ENCODE measurements at regions not wholly inside any gene's neighbourhood (a gene's known extent, or its start where the extent isn't known, plus 50 kb on each side); places are given as distances from the start of the nearest gene placed in this dataset.

DNA sequence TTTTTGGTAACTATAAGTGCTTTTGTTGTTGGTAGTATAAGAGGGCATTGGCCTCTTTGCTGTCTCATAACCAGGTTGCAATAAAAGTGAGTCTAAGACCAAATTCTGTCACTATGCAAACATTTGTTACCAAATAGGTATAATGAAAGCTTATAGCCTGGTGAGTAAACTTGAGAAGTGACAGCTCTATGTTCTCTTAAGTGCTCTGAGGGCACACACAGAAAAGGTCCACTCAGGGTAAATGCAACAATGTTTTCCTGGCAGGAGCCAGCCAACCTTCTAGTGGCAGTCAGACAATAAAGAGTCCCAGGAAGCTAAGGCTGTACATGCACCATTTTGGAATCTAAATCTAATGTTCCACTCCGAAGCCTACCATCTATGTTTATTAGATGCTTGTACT, 262.1 kb upstream of the TGFBR2 start:
- TF ChIP-seq POLR2A (IDR thresholded peaks at IDR 0.05): no peak
- TF ChIP-seq, protein P1, sequence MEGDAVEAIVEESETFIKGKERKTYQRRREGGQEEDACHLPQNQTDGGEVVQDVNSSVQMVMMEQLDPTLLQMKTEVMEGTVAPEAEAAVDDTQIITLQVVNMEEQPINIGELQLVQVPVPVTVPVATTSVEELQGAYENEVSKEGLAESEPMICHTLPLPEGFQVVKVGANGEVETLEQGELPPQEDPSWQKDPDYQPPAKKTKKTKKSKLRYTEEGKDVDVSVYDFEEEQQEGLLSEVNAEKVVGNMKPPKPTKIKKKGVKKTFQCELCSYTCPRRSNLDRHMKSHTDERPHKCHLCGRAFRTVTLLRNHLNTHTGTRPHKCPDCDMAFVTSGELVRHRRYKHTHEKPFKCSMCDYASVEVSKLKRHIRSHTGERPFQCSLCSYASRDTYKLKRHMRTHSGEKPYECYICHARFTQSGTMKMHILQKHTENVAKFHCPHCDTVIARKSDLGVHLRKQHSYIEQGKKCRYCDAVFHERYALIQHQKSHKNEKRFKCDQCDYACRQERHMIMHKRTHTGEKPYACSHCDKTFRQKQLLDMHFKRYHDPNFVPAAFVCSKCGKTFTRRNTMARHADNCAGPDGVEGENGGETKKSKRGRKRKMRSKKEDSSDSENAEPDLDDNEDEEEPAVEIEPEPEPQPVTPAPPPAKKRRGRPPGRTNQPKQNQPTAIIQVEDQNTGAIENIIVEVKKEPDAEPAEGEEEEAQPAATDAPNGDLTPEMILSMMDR (IDR thresholded peaks at IDR 0.05): no peak

All from Peyer's patch (tissue), 4 donors.